ENCODE measurements at regions not wholly inside any gene's neighbourhood (a gene's known extent, or its start where the extent isn't known, plus 50 kb on each side); places are given as distances from the start of the nearest gene placed in this dataset.
A peak's percentile ranks its signal among the peaks of the same experiment; 100 is the strongest.

GRCh38 chr3:13189639-13190377, 116.6 kb upstream of the IQSEC1 start:
- no TSS peak for BruUV-seq (replicated peaks)
- POLR2A ChIA-PET: interaction anchor here (0.5 to 0.9 kb wide), 2 partner anchors 9 to 133 kb away, joined by 3 read pairs; no protein-coding TSS in a partner anchor
- Histone ChIP-seq H3K9me3 (replicated peaks; ENCODE audit: control insufficient read depth, insufficient read depth, low read depth, low read length) (no peaks in the 10 kb centered on the region), H3K4me3 (no peak overlapping the region), H4K20me1 (replicated peaks; ENCODE audit: control insufficient read depth, insufficient read depth, low read length) (peaks cover 22% of the 10 kb centered on the region), H3K4me2 (ENCODE audit: insufficient read depth, low read length) (no peak overlapping the region), H3K9me1 (ENCODE audit: control insufficient read depth, insufficient read depth, low read length) (no peaks in the 10 kb centered on the region), H3K27me3 (ENCODE audit: control insufficient read depth in 2 of 2, insufficient read depth in 2 of 2, low read length in 2 of 2) (peaks cover 54 to 81% of the 10 kb centered on the region in 2 experiments), H3K27ac (ENCODE audit: extremely low read depth, low read depth, low read length) (no peak overlapping the region), H3K9ac (ENCODE audit: insufficient read depth in 1 of 2, low read depth in 2 of 2, low read length in 2 of 2) (0 out of 4 replicates have a peak overlapping the region, but pooled peaks of 1 of the 2 experiments have one; percentile 0), H3K36me3 (ENCODE audit: control insufficient read depth, insufficient read depth, low read length) (no peaks in the 10 kb centered on the region), H3K79me2 (ENCODE audit: control insufficient read depth, insufficient read depth, low read length) (no peaks in the 10 kb centered on the region), H3K4me1 (replicated peaks in 1 of 2; ENCODE audit: control insufficient read depth in 2 of 2, insufficient read depth in 2 of 2, low read length in 2 of 2) (peaks cover 0 to 20% of the 10 kb centered on the region in 2 experiments; a peak in 3 of 5 replicates), H2AFZ (ENCODE audit: low read depth, low read length) (no peak overlapping the region)
- FAIRE-seq (no peak), ATAC-seq (peak; percentile 12; the same call in 1 of the 3 replicates), DNase-seq (ENCODE audit: extremely low read depth in 1 of 4, low spot score in 3 of 4) (peak in 2 of 4 experiments; percentile 26 to 35)
- intact Hi-C loops (cut with micrococcal nuclease): loop anchor here (10.0 kb wide), 1 partner anchor 95 kb away; no protein-coding TSS in a partner anchor
- TF ChIP-seq, protein P1, sequence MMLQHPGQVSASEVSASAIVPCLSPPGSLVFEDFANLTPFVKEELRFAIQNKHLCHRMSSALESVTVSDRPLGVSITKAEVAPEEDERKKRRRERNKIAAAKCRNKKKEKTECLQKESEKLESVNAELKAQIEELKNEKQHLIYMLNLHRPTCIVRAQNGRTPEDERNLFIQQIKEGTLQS (IDR thresholded peaks at IDR 0.05): peak; percentile 57
- TF ChIP-seq, protein P1 (CRISPR knock-in tag; conservative IDR thresholded peaks at IDR 0.05): no peak
- TF ChIP-seq, protein P2, sequence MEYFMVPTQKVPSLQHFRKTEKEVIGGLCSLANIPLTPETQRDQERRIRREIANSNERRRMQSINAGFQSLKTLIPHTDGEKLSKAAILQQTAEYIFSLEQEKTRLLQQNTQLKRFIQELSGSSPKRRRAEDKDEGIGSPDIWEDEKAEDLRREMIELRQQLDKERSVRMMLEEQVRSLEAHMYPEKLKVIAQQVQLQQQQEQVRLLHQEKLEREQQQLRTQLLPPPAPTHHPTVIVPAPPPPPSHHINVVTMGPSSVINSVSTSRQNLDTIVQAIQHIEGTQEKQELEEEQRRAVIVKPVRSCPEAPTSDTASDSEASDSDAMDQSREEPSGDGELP (CRISPR knock-in tag; IDR thresholded peaks at IDR 0.05; ENCODE audit: borderline replicate concordance): peak; percentile 85; the same call in 1 of the 2 replicates
- TF ChIP-seq JUND (IDR thresholded peaks at IDR 0.05; ENCODE audit: borderline replicate concordance, low read depth, low read length) (peak; percentile 59), JUND (tag; IDR thresholded peaks at IDR 0.05; ENCODE audit: borderline replicate concordance, low read depth, low read length) (no peak), ZNF217 (CRISPR knock-in tag; IDR thresholded peaks at IDR 0.05) (no peak), FOSL1 (tag; conservative IDR thresholded peaks at IDR 0.05) (peak; percentile 92), SIN3A (IDR thresholded peaks at IDR 0.05; ENCODE audit: borderline replicate concordance in 2 of 2, control insufficient read depth in 1 of 2, low read depth in 2 of 2, low read length in 2 of 2) (no peak)
- TF ChIP-seq, protein P3, sequence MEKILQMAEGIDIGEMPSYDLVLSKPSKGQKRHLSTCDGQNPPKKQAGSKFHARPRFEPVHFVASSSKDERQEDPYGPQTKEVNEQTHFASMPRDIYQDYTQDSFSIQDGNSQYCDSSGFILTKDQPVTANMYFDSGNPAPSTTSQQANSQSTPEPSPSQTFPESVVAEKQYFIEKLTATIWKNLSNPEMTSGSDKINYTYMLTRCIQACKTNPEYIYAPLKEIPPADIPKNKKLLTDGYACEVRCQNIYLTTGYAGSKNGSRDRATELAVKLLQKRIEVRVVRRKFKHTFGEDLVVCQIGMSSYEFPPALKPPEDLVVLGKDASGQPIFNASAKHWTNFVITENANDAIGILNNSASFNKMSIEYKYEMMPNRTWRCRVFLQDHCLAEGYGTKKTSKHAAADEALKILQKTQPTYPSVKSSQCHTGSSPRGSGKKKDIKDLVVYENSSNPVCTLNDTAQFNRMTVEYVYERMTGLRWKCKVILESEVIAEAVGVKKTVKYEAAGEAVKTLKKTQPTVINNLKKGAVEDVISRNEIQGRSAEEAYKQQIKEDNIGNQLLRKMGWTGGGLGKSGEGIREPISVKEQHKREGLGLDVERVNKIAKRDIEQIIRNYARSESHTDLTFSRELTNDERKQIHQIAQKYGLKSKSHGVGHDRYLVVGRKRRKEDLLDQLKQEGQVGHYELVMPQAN (IDR thresholded peaks at IDR 0.05; ENCODE audit: borderline replicate concordance): no peak
- CTCF ChIA-PET (ENCODE audit: low intra/inter-chr PET ratio): no interaction called here
- in situ Hi-C loops (cut with MboI): no loop called here
- 9% methylated on average over 10 of the region's 11 CpGs for WGBS (ENCODE audit: insufficient coverage, low coverage, missing lambda C conversion rate)

Measured in K562 (cell line).